Upper lobe of left lung (tissue), 6 donors: ENCODE measurements at regions not wholly inside any gene's neighbourhood (a gene's known extent, or its start where the extent isn't known, plus 50 kb on each side); places are given as distances from the start of the nearest gene placed in this dataset.

Experiments used
- ATAC-seq, 2 donors: fragments of 200-7000 bp; cut with Tn5 transposase; one replicate each; pipeline ENCODE4 v1.9.1; 2022; ENCODE audit warnings: mild to moderate bottlenecking in 2 of 2, moderate library complexity in 2 of 2; ENCODE audit not compliant: low FRiP score in 2 of 2
- DNase-seq, 2 donors: peaks; one replicate each; pipeline ENCODE4 v3.0.0-alpha.2; 2019 to 2020
- H3K27ac ChIP-seq, 4 donors: fragments of 200-600 bp; sonication (generic); one replicate each; pipeline ENCODE4 v1.5.1; 2016 to 2019
- H3K27me3 ChIP-seq, 4 donors: fragments of 200-600 bp; sonication (generic); one replicate each; pipeline ENCODE4 v1.5.1; 2017 to 2019
- H3K36me3 ChIP-seq, 4 donors: fragments of 200-600 bp; sonication (generic); one replicate each; pipeline ENCODE4 v1.5.1; 2016 to 2019
- H3K4me1 ChIP-seq, 4 donors: fragments of 200-600 bp; sonication (generic); one replicate each; pipeline ENCODE4 v1.5.1; 2018 to 2019
- H3K4me3 ChIP-seq, 4 donors: fragments of 200-600 bp; sonication (generic); one replicate each; pipeline ENCODE4 v1.5.1; 2017 to 2019; ENCODE audit warnings: mild to moderate bottlenecking in 2 of 4, moderate library complexity in 1 of 4
- H3K9me3 ChIP-seq, 4 donors: fragments of 200-600 bp; sonication (generic); one replicate each; pipeline ENCODE4 v1.5.1; 2018 to 2019
- EP300 ChIP-seq, 4 donors: sonication (generic); formaldehyde crosslinking; IDR thresholded peaks; one replicate each; pipeline ENCODE4 v1.5.1; 2017; ENCODE audit warnings: antibody characterized with exemption in 4 of 4, control low read depth in 2 of 4
- POLR2A ChIP-seq, 4 donors: fragments of 450-650 bp; IDR thresholded peaks; one replicate each; pipeline ENCODE4 v1.5.1; 2016 to 2017; ENCODE audit warnings: antibody characterized with exemption in 4 of 4, mild to moderate bottlenecking in 2 of 4
- POLR2AphosphoS5 ChIP-seq, 2 donors: sonication (generic); formaldehyde crosslinking; IDR thresholded peaks; one replicate each; pipeline ENCODE4 v1.5.1; 2017; ENCODE audit warnings: antibody characterized with exemption in 2 of 2
- WGBS, 2 donors: methylation state at CpG; one replicate each; pipeline ENCODE4 v1.1.5; 2017 to 2018; 5-methylcytosine and 5-hydroxymethylcytosine counted together
- TF ChIP-seq, protein P1 (sequence below), 6 experiments: fragments of 450-650 bp in 4 of 6; fragments of 200-600 bp in 2 of 6; sonication (generic) in 2 of 6; IDR thresholded peaks; one replicate each; pipeline ENCODE4 v1.5.1; 2016 to 2019; ENCODE audit warnings: antibody characterized with exemption in 6 of 6
- donor health status: DM: no; HTN: no; CAD: no; lungs with moderate emphysema.
- donor health status: DM: no; HTN: yes; CAD: no; lungs with severe emphysema.

DNA sequence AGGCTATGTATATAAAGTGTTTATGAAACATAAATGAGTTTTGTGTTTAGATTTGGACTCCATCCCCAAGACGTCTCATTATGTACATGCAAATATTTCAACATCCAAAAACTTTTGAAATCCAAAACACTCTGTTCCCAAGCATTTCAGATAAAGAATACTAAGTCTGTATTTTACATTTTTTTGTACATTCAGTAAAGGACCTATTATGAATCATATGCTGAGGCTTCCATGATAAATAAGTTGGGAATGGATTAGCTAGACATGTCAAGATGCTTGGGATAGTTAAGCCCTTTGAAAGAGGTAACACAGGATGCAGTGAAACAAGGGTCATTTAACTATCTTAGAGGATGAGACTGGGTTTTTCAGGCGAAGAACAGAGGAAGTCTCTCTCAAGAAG, 262.9 kb downstream of the SNX13 start:
- Histone ChIP-seq H3K4me1 (peaks cover 9 to 26% (median 16%) of the 10 kb centered on the region in 4 donors), H3K9me3 (no peaks in the 10 kb centered on the region), H3K27ac (no peak overlapping the region), H3K4me3 (no peak overlapping the region), H3K27me3 (no peaks in the 10 kb centered on the region), H3K36me3 (no peaks in the 10 kb centered on the region)
- no peak for DNase-seq
- ATAC-seq = no peak
- TF ChIP-seq EP300 (IDR thresholded peaks at IDR 0.05) (no peak), POLR2AphosphoS5 (IDR thresholded peaks at IDR 0.05) (no peak), POLR2A (IDR thresholded peaks at IDR 0.05) (no peak)
- TF ChIP-seq, protein P1, sequence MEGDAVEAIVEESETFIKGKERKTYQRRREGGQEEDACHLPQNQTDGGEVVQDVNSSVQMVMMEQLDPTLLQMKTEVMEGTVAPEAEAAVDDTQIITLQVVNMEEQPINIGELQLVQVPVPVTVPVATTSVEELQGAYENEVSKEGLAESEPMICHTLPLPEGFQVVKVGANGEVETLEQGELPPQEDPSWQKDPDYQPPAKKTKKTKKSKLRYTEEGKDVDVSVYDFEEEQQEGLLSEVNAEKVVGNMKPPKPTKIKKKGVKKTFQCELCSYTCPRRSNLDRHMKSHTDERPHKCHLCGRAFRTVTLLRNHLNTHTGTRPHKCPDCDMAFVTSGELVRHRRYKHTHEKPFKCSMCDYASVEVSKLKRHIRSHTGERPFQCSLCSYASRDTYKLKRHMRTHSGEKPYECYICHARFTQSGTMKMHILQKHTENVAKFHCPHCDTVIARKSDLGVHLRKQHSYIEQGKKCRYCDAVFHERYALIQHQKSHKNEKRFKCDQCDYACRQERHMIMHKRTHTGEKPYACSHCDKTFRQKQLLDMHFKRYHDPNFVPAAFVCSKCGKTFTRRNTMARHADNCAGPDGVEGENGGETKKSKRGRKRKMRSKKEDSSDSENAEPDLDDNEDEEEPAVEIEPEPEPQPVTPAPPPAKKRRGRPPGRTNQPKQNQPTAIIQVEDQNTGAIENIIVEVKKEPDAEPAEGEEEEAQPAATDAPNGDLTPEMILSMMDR (IDR thresholded peaks at IDR 0.05) = no peak
- 58 to 65% methylated on average over 2 of the region's 2 CpGs for WGBS, 2 donors

DNA sequence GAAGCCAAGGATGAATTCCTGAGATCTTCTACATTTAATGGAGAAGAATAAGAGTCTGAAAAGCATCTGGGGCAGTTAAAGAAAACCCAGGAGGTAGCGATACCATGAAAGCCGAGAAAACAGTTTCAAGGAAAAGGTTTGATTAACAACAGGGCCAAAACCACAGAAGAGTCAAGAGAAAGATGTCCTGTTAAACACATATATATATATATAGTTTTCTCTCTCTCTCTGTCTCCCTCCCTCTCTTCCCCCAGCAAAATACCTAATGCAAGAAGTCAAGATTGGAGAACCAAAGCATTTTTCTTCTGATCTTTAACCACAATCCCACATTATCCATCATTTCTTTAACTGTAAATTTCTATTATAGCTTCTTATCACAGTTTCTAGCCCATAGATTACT, 261.4 kb downstream of the SNX13 start:
- no peak overlapping the region for H3K4me3 ChIP-seq
- TF ChIP-seq POLR2AphosphoS5 (IDR thresholded peaks at IDR 0.05) (no peak), EP300 (IDR thresholded peaks at IDR 0.05) (no peak), POLR2A (IDR thresholded peaks at IDR 0.05) (no peak)
- TF ChIP-seq, protein P1 (IDR thresholded peaks at IDR 0.05) = no peak
- no peak for ATAC-seq
- DNase-seq = no peak
- no peaks in the 10 kb centered on the region for H3K27me3 ChIP-seq
- H3K27ac ChIP-seq = no peak overlapping the region
- no peaks in the 10 kb centered on the region for H3K36me3 ChIP-seq
- peaks cover 9 to 26% (median 16%) of the 10 kb centered on the region in 4 donors for H3K4me1 ChIP-seq
- WGBS, 2 donors = 93 to 100% methylated on average over 2 of the region's 2 CpGs
- no peaks in the 10 kb centered on the region for H3K9me3 ChIP-seq

DNA sequence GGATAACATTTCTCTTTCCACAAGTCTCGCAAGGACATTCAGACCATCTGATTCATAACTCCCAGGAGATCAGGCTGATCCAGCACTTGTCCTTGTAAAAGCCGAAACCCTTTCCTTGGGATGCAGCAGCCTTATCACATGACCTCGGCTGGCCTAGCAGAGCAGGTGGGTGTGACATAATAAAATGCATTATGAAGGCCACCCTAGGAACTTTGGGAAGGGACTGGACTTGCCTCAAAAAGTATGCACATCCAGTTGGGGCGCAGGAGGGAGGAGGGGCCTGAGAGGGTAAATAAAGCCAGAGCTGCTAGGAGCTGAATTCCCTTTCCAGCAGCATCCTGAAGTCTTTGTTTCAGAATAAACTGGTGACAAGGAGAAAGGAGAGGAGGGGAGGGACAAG, 260.8 kb downstream of the SNX13 start:
- Histone ChIP-seq H3K27ac (peak overlapping the region in 1 of 4 donors; percentile 34), H3K4me1 (peaks cover 9 to 26% (median 16%) of the 10 kb centered on the region in 4 donors), H3K4me3 (no peak overlapping the region), H3K9me3 (no peaks in the 10 kb centered on the region), H3K36me3 (no peaks in the 10 kb centered on the region), H3K27me3 (no peaks in the 10 kb centered on the region)
- TF ChIP-seq POLR2A (IDR thresholded peaks at IDR 0.05) (no peak), POLR2AphosphoS5 (IDR thresholded peaks at IDR 0.05) (no peak), EP300 (IDR thresholded peaks at IDR 0.05) (no peak)
- TF ChIP-seq, protein P1 (IDR thresholded peaks at IDR 0.05) = no peak
- ATAC-seq (peak in 1 of 2 donors; percentile 79), DNase-seq (no peak)
- WGBS, 2 donors = 89 to 92% methylated on average over 4 of the region's 4 CpGs

DNA sequence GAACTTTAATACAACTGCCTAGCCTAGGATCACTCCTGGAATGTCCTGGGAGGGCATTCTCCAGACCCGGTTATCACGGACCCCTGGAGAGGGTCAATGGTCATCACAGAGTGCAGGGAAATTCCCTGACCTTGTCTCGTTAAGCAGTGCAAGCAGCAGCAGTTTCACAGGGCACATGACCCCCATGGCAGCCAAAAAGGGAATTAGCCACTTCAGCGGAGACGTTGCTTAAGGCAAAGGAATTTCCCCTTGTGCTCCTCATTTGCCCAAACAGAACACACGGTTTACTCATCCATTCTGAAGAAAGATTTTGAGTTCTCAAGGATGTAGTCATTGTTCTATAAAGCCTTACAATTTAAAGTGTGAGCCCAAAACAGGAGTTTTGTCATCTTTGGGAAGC, 260.3 kb downstream of the SNX13 start:
- H3K4me3 ChIP-seq = no peak overlapping the region
- no peaks in the 10 kb centered on the region for H3K27me3 ChIP-seq
- peaks cover 9 to 26% (median 16%) of the 10 kb centered on the region in 4 donors for H3K4me1 ChIP-seq
- ATAC-seq (peak; percentile 64 to 86), DNase-seq (peak in 1 of 2 donors; percentile 70)
- no peaks in the 10 kb centered on the region for H3K36me3 ChIP-seq
- peak overlapping the region in 1 of 4 donors; percentile 34 for H3K27ac ChIP-seq
- no peaks in the 10 kb centered on the region for H3K9me3 ChIP-seq
- WGBS, 2 donors = 32 to 36% methylated on average over 5 to 6 of the region's 6 CpGs
- TF ChIP-seq POLR2A (IDR thresholded peaks at IDR 0.05) = no peak
- peak in 1 of 4 donors; percentile 56 for TF ChIP-seq EP300 (IDR thresholded peaks at IDR 0.05)
- TF ChIP-seq POLR2AphosphoS5 (IDR thresholded peaks at IDR 0.05) = peak in 1 of 2 donors; percentile 26

DNA sequence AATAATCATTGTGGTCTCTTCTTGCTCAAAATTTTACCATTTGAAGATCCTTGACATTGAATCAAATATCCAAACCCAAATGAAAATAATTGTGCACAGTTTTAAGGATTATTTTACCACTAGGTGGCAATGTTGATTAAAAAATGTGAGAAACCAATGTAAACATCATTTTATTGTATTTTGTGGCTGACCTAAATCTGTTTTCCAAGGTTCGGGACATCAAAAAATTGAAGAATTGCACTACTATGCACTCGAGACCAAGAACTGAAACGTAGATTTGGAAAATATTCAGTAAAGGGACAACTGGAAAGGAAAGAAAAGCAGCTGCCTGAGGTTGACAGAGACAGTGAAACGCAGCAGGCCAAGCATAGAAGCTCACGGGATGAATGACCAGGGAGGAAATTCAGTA, 259.3 kb downstream of the SNX13 start:
- no peak for TF ChIP-seq EP300 (IDR thresholded peaks at IDR 0.05)
- TF ChIP-seq, protein P1 (IDR thresholded peaks at IDR 0.05) = peak in 4 of 6 experiments; percentile 39 to 67 (median 50)
- Histone ChIP-seq H3K4me3 (no peak overlapping the region), H3K27ac (no peak overlapping the region), H3K9me3 (no peaks in the 10 kb centered on the region), H3K36me3 (no peaks in the 10 kb centered on the region), H3K27me3 (no peaks in the 10 kb centered on the region), H3K4me1 (peaks cover 9 to 26% (median 16%) of the 10 kb centered on the region in 4 donors)
- peak in 1 of 2 donors; percentile 64 for ATAC-seq
- WGBS, 2 donors = 35 to 62% methylated on average over 5 of the region's 5 CpGs
- no peak for DNase-seq
